ENCODE measurements at regions not wholly inside any gene's neighbourhood (a gene's known extent, or its start where the extent isn't known, plus 50 kb on each side); places are given as distances from the start of the nearest gene placed in this dataset.
"Not testable (repeated sequence)": the region's sequence is repeated elsewhere in the genome, so short reads cannot be mapped to it uniquely, and the experiment has no call there.

DNA sequence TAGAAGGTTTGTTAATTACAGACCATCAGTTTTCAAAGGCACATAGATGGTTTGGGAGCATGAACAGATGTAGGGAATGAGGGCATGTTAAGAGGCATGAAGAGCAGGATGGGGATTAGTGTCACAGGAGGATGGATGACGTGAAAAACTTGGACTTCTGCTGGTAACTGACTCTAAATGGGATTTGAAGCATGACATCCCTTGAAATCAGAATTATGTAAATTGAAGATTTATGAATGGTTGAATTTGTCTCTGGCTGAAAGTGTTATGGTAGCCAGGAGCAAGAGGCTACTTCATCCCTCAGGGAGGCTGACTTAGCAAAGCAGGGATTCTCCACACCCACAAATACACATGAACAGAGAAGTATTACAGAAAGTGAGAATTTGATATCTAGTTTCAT is 454.6 kb downstream of the MAGEB5 start:
- H3K4me3 ChIP-seq (ENCODE audit: low read depth, low read length): no peak overlapping the region
- no peak for DNase-seq (ENCODE audit: low read depth)

DNA sequence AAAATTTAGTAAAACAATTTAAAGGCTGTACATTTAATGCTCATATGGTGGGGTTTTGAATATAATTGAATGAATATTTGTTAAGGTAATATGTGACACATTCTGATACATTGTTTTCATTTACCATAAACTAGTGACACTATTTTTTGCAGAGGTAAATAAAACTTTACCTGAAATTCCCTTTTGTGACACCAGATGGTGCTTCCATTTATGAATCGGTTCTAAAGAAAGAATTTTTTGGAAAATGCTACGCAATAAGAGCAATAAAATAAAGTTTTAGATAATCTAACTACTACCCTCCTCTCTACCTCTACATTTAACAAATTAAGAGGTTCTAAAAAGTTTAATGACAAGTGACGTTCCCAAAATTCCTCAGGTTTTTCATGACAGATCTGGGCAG is 448.9 kb downstream of the MAGEB5 start:
- DNase-seq (ENCODE audit: low read depth): no peak

GRCh38 chrX:26653050-26653449 is 437.1 kb downstream of the MAGEB5 start:
- no peak for DNase-seq (ENCODE audit: low read depth)
- H3K4me3 ChIP-seq (ENCODE audit: low read depth, low read length): no peak overlapping the region

More for the DNA sequence above, 448.9 kb downstream of the MAGEB5 start:
- H3K4me3 ChIP-seq (ENCODE audit: low read depth, low read length): no peak overlapping the region

GRCh38 chrX:26651755-26652154 is 435.8 kb downstream of the MAGEB5 start:
- no peak overlapping the region for H3K4me3 ChIP-seq (ENCODE audit: low read depth, low read length)
- no peak for DNase-seq (ENCODE audit: low read depth)

DNA sequence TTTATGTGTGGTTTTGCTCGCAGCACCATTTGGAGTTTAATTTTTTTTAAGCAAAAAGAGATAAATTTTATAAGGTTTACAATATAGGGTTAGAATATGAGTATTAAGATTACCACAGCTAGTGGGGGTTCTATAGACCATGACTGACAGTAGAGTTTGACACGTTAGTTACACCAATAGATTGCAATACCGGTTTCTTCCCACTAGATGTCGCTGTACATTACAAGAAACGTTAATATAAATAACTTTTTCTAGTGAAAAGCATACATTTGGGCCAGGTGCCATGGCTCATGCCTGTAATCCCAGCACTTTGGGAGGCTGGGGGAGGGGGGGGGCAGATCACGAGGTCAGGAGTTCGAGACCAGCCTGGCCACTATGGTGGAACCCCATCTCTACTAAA is 433.6 kb downstream of the MAGEB5 start:
- H3K4me3 ChIP-seq (ENCODE audit: low read depth, low read length): no peak overlapping the region
- DNase-seq (ENCODE audit: low read depth): no peak

GRCh38 chrX:26631385-26631784 is 415.4 kb downstream of the MAGEB5 start:
- no peak overlapping the region for H3K4me3 ChIP-seq (ENCODE audit: low read depth, low read length)
- DNase-seq (ENCODE audit: low read depth): no peak

- no peak for DNase-seq (ENCODE audit: low read depth)
- H3K4me3 ChIP-seq (ENCODE audit: low read depth, low read length): no peak overlapping the region
These were observed 398.0 kb downstream of the MAGEB5 start for GRCh38 chrX:26613956-26614355.

DNA sequence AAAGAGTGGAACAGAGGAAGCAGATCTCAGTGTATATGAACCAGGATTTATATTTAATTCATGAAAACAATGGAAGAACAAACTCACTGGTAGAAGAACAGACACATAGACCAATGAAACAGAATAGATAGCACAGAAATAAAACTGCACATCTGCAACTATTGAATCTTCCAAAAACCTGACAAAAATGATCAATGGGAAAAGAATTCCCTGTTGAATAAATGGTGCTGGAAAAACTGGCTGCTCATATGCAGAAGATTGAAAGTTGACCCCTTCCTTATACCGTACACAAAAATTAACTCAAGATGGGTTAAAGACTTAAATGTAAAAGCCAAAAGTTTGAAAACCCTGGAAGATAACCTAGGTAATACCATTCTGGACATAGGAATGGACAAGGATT is 391.0 kb downstream of the MAGEB5 start:
- no peak for DNase-seq (ENCODE audit: low read depth)
- no peak overlapping the region for H3K4me3 ChIP-seq (ENCODE audit: low read depth, low read length)

- DNase-seq (ENCODE audit: low read depth): no peak
- no peak overlapping the region for H3K4me3 ChIP-seq (ENCODE audit: low read depth, low read length)
These were observed 382.0 kb downstream of the MAGEB5 start for GRCh38 chrX:26597981-26598380.

GRCh38 chrX:26590849-26591248 is 374.9 kb downstream of the MAGEB5 start:
- DNase-seq (ENCODE audit: low read depth): no peak
- H3K4me3 ChIP-seq (ENCODE audit: low read depth, low read length): no peak overlapping the region

DNA sequence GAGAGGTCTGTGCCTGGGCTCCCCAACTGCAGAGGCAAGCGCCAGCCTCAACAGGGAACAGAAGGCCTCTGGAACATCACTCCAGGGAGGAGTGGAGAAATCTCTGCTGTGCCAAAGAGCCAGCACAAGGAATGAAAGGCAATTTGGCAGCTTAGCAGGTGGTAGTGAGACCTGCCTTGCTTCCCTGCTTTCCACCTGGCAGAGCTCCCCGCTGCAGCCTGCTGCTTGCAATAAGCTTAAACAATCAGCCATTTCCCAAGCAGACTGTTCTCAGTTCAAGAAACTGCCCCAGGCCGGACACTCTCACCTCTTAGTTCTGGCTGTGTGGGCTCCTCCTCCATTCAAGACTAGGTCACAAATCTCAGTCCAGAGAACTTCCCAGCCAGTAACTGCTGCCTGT is 370.6 kb downstream of the MAGEB5 start:
- H3K4me3 ChIP-seq (ENCODE audit: low read depth, low read length): no peak overlapping the region
- DNase-seq (ENCODE audit: low read depth): no peak

DNA sequence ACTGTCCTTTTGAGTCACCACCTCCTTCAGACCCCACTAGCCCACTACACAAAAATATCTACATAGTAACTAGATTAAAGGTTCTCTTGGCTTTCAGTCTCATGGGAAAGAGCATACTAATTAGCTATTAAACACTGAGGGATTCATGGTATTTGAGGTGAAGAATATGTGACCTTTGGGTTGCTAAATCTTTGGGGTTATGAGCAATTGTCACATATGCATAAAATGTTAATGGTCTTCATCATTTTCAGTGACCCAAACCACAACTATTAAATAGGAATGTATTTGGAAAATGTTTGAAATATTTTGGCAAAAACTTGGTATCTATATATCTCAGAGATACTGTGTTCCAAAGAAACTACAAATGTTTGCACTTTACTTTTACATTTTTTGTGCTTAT is 365.1 kb downstream of the MAGEB5 start:
- DNase-seq (ENCODE audit: low read depth): no peak
- H3K4me3 ChIP-seq (ENCODE audit: low read depth, low read length): no peak overlapping the region

DNA sequence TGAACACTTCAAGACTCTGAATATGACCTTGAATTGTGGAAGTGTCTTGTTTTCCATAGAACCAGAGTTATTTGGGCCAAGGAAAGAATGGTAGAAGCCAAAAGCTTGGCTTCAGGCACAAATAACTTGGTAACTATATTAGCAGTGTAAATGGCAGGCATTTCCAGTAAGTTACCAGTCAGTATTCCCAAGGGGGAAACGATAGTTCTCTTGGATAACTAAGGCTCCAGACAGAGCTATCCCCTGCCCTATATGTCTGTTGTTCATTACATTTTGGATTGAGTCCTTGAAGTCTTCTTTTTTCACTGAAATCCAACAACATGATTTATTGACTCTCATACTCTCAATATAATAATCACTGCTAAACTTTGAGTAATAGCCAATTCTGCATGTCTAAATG is 364.1 kb downstream of the MAGEB5 start:
- no peak for DNase-seq (ENCODE audit: low read depth)
- H3K4me3 ChIP-seq (ENCODE audit: low read depth, low read length): no peak overlapping the region

GRCh38 chrX:26574234-26574633 is 358.3 kb downstream of the MAGEB5 start:
- H3K4me3 ChIP-seq (ENCODE audit: low read depth, low read length): no peak overlapping the region
- DNase-seq (ENCODE audit: low read depth): no peak

- H3K4me3 ChIP-seq (ENCODE audit: low read depth, low read length): no peak overlapping the region
- no peak for DNase-seq (ENCODE audit: low read depth)
These were observed 346.2 kb downstream of the MAGEB5 start for GRCh38 chrX:26562156-26562555.

DNA sequence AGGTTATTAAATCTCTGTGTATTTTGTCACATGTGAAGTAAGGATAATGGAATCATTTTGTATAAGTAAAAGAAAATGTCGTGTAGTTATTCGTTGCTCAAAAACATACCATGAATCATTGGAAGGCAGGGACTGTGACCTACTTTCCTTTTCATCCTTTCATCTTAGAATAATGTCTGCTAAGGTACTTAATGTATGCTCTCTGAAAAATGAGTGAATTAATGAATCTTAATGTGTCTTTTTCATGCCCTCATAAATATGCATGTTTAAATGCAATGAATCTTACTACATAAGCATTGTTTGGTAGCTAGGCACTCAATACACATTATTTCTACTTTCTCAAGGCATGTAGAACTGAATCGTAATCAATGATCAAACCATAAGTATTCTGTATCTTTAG is 343.9 kb downstream of the MAGEB5 start:
- DNase-seq (ENCODE audit: low read depth): no peak
- H3K4me3 ChIP-seq (ENCODE audit: low read depth, low read length): no peak overlapping the region

DNA sequence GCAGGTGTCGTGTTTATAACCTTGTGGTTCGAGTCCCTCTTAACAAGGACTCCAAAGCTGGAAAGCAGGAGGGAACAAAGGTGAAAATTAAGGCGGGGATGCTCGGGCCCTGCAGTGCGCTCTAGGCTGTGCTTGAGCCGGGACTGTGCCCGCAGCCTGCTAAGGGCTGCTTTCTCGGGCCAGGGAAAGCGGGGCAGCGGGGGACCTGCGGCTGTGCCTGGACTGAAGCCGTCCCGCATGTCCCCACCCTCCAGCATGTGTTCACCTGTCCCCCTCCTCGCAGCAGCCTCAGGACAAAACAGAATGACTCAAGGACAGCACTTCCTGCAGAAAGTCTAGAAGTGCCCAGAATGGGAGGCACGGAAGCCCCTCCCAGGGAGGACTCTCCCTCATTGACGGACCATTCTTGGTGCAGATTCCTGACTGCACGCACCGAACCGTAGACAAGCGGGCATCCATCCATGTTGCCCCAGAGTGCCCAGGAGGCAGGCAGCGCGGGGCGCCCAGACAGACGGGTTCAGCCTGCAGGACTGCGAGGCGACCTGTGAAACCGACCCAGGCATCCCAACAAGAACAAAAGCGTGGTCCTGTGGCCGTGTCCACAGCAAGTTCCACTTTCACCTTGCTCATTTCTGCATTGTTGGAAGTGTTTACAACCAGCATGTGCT is 342.9 kb downstream of the MAGEB5 start:
- no peak overlapping the region for H3K4me3 ChIP-seq (ENCODE audit: low read depth, low read length)

DNA sequence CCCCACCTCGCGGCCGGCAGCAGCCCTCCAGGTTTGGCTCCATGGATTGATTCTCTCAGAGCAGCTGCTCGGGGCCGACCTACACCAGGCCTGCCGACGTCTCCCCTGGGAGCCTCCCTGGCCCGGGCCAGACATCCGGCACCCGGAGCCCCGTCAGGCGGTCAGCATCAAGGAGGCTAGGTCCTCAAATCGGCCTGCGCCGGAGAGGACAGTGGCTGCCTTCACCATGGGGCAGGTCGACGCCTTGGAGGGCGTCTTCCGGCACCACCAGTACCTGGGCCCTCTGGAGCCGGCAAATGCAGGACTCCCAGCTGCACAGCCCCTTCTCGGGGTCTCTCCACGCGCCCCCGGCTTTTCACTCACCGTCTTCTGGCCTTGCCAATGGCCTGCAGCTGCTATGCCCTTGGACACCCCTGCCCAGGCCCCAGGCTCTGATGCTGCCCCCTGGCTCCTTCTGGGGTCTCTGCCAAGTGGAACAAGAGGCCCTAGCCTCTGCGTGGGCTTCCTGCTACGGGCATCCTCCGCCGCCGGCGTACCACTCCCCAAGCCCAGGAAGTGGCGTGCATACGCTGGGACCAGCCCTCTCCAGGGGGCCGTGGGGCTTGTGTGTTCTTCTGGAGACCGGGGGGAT is 341.8 kb downstream of the MAGEB5 start:
- no peak for DNase-seq (ENCODE audit: low read depth)
- H3K4me3 ChIP-seq (ENCODE audit: low read depth, low read length): no peak overlapping the region

More for the DNA sequence above, 342.9 kb downstream of the MAGEB5 start:
- no peak for DNase-seq (ENCODE audit: low read depth)

DNA sequence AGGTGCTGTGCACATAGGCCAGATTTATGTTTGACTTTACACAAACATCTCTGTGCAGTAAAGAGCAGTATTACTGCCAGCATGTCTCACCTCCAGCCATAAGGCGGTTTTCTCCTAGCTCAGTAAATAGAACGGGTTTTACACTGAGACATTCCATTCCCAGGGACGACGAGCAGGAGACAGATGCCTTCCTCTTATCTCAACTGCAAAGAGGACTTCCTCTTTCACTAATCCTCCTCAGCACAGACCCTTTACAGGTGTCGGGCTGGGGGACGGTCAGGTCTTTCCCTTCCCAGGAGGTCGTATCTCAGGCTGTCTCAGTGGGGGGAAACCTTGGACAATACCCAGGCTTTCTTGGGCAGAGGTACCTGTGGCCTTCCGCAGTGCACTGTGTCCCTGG is 309.8 kb downstream of the MAGEB5 start:
- DNase-seq (ENCODE audit: low read depth); H3K4me3 ChIP-seq (ENCODE audit: low read depth, low read length): not testable (repeated sequence)

- no peak for DNase-seq (ENCODE audit: low read depth)
- H3K4me3 ChIP-seq (ENCODE audit: low read depth, low read length): no peak overlapping the region
These were observed 306.5 kb downstream of the MAGEB5 start for GRCh38 chrX:26522501-26522900.

GRCh38 chrX:26511589-26512363 is 295.8 kb downstream of the MAGEB5 start:
- no peak overlapping the region for H3K4me3 ChIP-seq (ENCODE audit: low read depth, low read length)
- DNase-seq (ENCODE audit: low read depth): no peak

All from skeletal muscle cell (primary cell).